ENCODE measurements at regions not wholly inside any gene's neighbourhood (a gene's known extent, or its start where the extent isn't known, plus 50 kb on each side); places are given as distances from the start of the nearest gene placed in this dataset.

DNA sequence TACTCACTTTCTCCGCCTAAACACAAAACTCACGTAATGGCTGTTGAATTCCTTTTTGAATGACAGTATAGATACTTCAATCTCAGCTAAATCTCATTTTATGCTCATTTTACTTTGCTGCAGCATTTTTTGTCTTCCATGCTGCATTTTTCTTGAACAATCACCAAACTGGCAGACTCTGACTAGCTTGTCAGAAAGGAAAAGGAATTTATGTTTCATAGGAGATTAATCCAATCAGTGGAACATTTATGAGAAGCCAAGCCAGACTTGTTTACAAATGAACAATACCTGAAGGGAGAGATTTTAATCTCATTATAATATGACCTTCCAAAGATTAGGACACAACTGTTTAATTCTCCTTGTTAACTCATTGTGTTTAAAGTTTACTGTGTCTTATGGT is 1044.3 kb downstream of the DIAPH3 start:
- Histone ChIP-seq H3K27me3 (no peaks in the 10 kb centered on the region), H3K9me3 (no peaks in the 10 kb centered on the region), H3K27ac (no peak overlapping the region), H3K4me3 (no peak overlapping the region), H3K36me3 (no peaks in the 10 kb centered on the region), H3K4me1 (peaks cover 0 to 8% (median 0%) of the 10 kb centered on the region in 3 donors)
- ATAC-seq = no peak
- 20 to 35% methylated on average over 1 to 2 of the region's 2 CpGs for WGBS, 2 donors (ENCODE audit: low coverage in 1 of 2)
- TF ChIP-seq, protein P1, sequence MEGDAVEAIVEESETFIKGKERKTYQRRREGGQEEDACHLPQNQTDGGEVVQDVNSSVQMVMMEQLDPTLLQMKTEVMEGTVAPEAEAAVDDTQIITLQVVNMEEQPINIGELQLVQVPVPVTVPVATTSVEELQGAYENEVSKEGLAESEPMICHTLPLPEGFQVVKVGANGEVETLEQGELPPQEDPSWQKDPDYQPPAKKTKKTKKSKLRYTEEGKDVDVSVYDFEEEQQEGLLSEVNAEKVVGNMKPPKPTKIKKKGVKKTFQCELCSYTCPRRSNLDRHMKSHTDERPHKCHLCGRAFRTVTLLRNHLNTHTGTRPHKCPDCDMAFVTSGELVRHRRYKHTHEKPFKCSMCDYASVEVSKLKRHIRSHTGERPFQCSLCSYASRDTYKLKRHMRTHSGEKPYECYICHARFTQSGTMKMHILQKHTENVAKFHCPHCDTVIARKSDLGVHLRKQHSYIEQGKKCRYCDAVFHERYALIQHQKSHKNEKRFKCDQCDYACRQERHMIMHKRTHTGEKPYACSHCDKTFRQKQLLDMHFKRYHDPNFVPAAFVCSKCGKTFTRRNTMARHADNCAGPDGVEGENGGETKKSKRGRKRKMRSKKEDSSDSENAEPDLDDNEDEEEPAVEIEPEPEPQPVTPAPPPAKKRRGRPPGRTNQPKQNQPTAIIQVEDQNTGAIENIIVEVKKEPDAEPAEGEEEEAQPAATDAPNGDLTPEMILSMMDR (IDR thresholded peaks at IDR 0.05) = no peak
- TF ChIP-seq POLR2A (IDR thresholded peaks at IDR 0.05) (no peak), POLR2AphosphoS5 (IDR thresholded peaks at IDR 0.05) (no peak), EP300 (IDR thresholded peaks at IDR 0.05) (no peak)

GRCh38 chr13:59120297-59120843 is 1043.4 kb downstream of the DIAPH3 start:
- H3K4me1 ChIP-seq = peaks cover 0 to 8% (median 0%) of the 10 kb centered on the region in 3 donors
- H3K27ac ChIP-seq = no peak overlapping the region
- no peak for TF ChIP-seq POLR2A (IDR thresholded peaks at IDR 0.05)
- TF ChIP-seq, protein P1 (IDR thresholded peaks at IDR 0.05) = no peak
- TF ChIP-seq EP300 (IDR thresholded peaks at IDR 0.05) = no peak
- TF ChIP-seq POLR2AphosphoS5 (IDR thresholded peaks at IDR 0.05) = no peak
- H3K36me3 ChIP-seq = no peaks in the 10 kb centered on the region
- no peaks in the 10 kb centered on the region for H3K9me3 ChIP-seq
- no peaks in the 10 kb centered on the region for H3K27me3 ChIP-seq
- no peak overlapping the region for H3K4me3 ChIP-seq
- 29 to 31% methylated on average over 7 of the region's 7 CpGs for WGBS, 2 donors (ENCODE audit: low coverage in 1 of 2)
- no peak for ATAC-seq

- ATAC-seq = no peak
- no peak overlapping the region for H3K27ac ChIP-seq
- TF ChIP-seq, protein P1 (IDR thresholded peaks at IDR 0.05) = no peak
- TF ChIP-seq POLR2A (IDR thresholded peaks at IDR 0.05) (no peak), POLR2AphosphoS5 (IDR thresholded peaks at IDR 0.05) (no peak), EP300 (IDR thresholded peaks at IDR 0.05) (no peak)
- no peak overlapping the region for H3K4me3 ChIP-seq
- H3K36me3 ChIP-seq = no peaks in the 10 kb centered on the region
- 84 to 93% methylated on average over 2 to 3 of the region's 3 CpGs for WGBS, 2 donors (ENCODE audit: low coverage in 1 of 2)
- no peaks in the 10 kb centered on the region for H3K27me3 ChIP-seq
- H3K4me1 ChIP-seq = peaks cover 0 to 8% (median 0%) of the 10 kb centered on the region in 3 donors
- no peaks in the 10 kb centered on the region for H3K9me3 ChIP-seq
Measured at GRCh38 chr13:59121507-59121906, 1042.2 kb downstream of the DIAPH3 start.

DNA sequence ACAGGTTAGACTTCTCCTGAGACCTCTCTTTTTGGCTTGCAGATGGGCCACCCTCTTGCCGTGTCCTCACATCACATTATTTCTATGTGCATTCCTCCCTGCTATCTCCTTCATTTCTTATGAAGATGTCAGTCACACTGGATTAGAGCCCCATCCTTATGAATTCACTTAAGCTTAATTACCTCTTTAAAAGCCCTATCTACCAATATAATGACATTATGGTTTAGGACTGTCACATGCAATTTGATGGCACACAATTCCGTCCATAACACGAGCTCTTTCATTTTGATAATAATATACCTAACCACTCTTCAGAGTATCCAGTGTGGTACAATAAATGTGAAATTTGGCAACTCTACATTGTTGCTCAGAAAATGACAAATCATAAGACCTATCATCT is 1037.3 kb downstream of the DIAPH3 start:
- TF ChIP-seq, protein P1 (IDR thresholded peaks at IDR 0.05) = no peak
- H3K36me3 ChIP-seq = no peaks in the 10 kb centered on the region
- ATAC-seq = no peak
- no peak overlapping the region for H3K4me3 ChIP-seq
- H3K27ac ChIP-seq = no peak overlapping the region
- no peaks in the 10 kb centered on the region for H3K9me3 ChIP-seq
- no peaks in the 10 kb centered on the region for H3K4me1 ChIP-seq
- no peaks in the 10 kb centered on the region for H3K27me3 ChIP-seq
- 92 to 94% methylated on average over 3 of the region's 3 CpGs for WGBS, 2 donors (ENCODE audit: low coverage in 1 of 2)

DNA sequence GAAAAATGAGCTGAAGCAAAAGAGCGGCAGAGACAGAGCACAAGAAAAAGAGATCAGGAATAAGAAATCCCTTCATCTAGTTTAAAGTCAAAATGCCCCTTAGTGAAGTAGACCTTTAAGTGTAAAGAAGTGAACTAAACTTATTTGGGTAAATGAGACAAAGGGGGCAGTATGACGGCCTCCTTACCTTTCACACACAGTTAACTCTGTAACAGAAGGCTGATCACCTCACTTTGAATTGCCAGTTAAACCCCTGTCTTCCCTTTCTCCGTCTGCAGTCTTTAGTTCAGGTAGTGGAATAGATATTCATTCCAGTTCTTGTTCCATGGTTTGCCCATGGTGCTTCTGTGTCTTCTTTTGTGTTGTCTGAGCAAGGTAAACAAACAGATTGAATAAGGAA is 1029.8 kb downstream of the DIAPH3 start:
- ATAC-seq = no peak
- H3K9me3 ChIP-seq = no peaks in the 10 kb centered on the region
- no peaks in the 10 kb centered on the region for H3K27me3 ChIP-seq
- H3K36me3 ChIP-seq = no peaks in the 10 kb centered on the region
- no peaks in the 10 kb centered on the region for H3K4me1 ChIP-seq
- TF ChIP-seq, protein P1 (IDR thresholded peaks at IDR 0.05) = no peak
- TF ChIP-seq EP300 (IDR thresholded peaks at IDR 0.05) (no peak), POLR2AphosphoS5 (IDR thresholded peaks at IDR 0.05) (no peak), POLR2A (IDR thresholded peaks at IDR 0.05) (no peak)
- 87 to 88% methylated on average over 3 of the region's 3 CpGs for WGBS, 2 donors (ENCODE audit: low coverage in 1 of 2)
- no peak overlapping the region for H3K27ac ChIP-seq
- no peak overlapping the region for H3K4me3 ChIP-seq

Measured in gastroesophageal sphincter (tissue), 4 donors.